ENCODE measurements at regions not wholly inside any gene's neighbourhood (a gene's known extent, or its start where the extent isn't known, plus 50 kb on each side); places are given as distances from the start of the nearest gene placed in this dataset.

GRCh38 chr5:155492191-155492590 is 478.6 kb downstream of the KIF4B start:
- no peak overlapping the region for H3K4me3 ChIP-seq (ENCODE audit: control insufficient read depth, low read depth, low read length)
- no peak for TF ChIP-seq CTCF (conservative IDR thresholded peaks at IDR 0.05; ENCODE audit: control insufficient read depth, insufficient read depth, low read depth, low read length)
- no peak for DNase-seq (ENCODE audit: low read depth)

- DNase-seq (ENCODE audit: low read depth), result no peak
- TF ChIP-seq CTCF (conservative IDR thresholded peaks at IDR 0.05; ENCODE audit: control insufficient read depth, insufficient read depth, low read depth, low read length), result no peak
- no peak overlapping the region for H3K4me3 ChIP-seq (ENCODE audit: control insufficient read depth, low read depth, low read length)
Observed at GRCh38 chr5:155504606-155505005, 491.1 kb downstream of the KIF4B start.

- no peak overlapping the region for H3K4me3 ChIP-seq (ENCODE audit: control insufficient read depth, low read depth, low read length)
- no peak for DNase-seq (ENCODE audit: low read depth)
- no peak for TF ChIP-seq CTCF (conservative IDR thresholded peaks at IDR 0.05; ENCODE audit: control insufficient read depth, insufficient read depth, low read depth, low read length)
Observed at GRCh38 chr5:155507363-155507762, 493.8 kb downstream of the KIF4B start.

GRCh38 chr5:155508673-155509072 is 495.1 kb downstream of the KIF4B start:
- TF ChIP-seq CTCF (conservative IDR thresholded peaks at IDR 0.05; ENCODE audit: control insufficient read depth, insufficient read depth, low read depth, low read length), result no peak
- no peak overlapping the region for H3K4me3 ChIP-seq (ENCODE audit: control insufficient read depth, low read depth, low read length)
- no peak for DNase-seq (ENCODE audit: low read depth)

GRCh38 chr5:155512329-155512728 is 498.8 kb downstream of the KIF4B start:
- H3K4me3 ChIP-seq (ENCODE audit: control insufficient read depth, low read depth, low read length), result no peak overlapping the region
- DNase-seq (ENCODE audit: low read depth), result no peak
- TF ChIP-seq CTCF (conservative IDR thresholded peaks at IDR 0.05; ENCODE audit: control insufficient read depth, insufficient read depth, low read depth, low read length), result no peak

GRCh38 chr5:155514105-155514563 is 500.6 kb downstream of the KIF4B start:
- no peak for TF ChIP-seq CTCF (conservative IDR thresholded peaks at IDR 0.05; ENCODE audit: control insufficient read depth, insufficient read depth, low read depth, low read length)

GRCh38 chr5:155522540-155522939 is 509.0 kb downstream of the KIF4B start:
- H3K4me3 ChIP-seq (ENCODE audit: control insufficient read depth, low read depth, low read length), result no peak overlapping the region
- TF ChIP-seq CTCF (conservative IDR thresholded peaks at IDR 0.05; ENCODE audit: control insufficient read depth, insufficient read depth, low read depth, low read length), result no peak
- no peak for DNase-seq (ENCODE audit: low read depth)

More at GRCh38 chr5:155514105-155514563, 500.6 kb downstream of the KIF4B start:
- H3K4me3 ChIP-seq (ENCODE audit: control insufficient read depth, low read depth, low read length), result no peak overlapping the region
- no peak for DNase-seq (ENCODE audit: low read depth)
